RWPE2 (cell line): ENCODE measurements at regions not wholly inside any gene's neighbourhood (a gene's known extent, or its start where the extent isn't known, plus 50 kb on each side); places are given as distances from the start of the nearest gene placed in this dataset.

ENCODE experiments used
- ATAC-seq: fragments of 200-7000 bp; cut with Tn5 transposase; 3 replicates; pipeline ENCODE4 v1.9.1; 2021; ENCODE audit warnings: low read depth
- DNase-seq: peaks from one replicate; pipeline ENCODE4 v3.0.0-alpha.2; 2020; ENCODE audit warnings: low spot score
- H3K27ac ChIP-seq: fragments of 450-650 bp; 2 replicates; pipeline ENCODE4 v1.5.1; 2017; ENCODE audit warnings: mild to moderate bottlenecking; ENCODE audit not compliant: poor library complexity, severe bottlenecking
- H3K27me3 ChIP-seq: fragments of 250-450 bp; sonication (Bioruptor Pico); 2 replicates; pipeline ENCODE4 v1.5.1; 2021; ENCODE audit warnings: mild to moderate bottlenecking, moderate library complexity; ENCODE audit not compliant: insufficient read depth, poor library complexity, severe bottlenecking
- H3K36me3 ChIP-seq: fragments of 250-450 bp; sonication (Bioruptor Pico); 2 replicates; pipeline ENCODE4 v1.5.1; 2020; ENCODE audit warnings: low read depth, mild to moderate bottlenecking, moderate library complexity
- H3K4me1 ChIP-seq: fragments of 250-450 bp; sonication (Bioruptor Pico); 2 replicates; pipeline ENCODE4 v1.5.1; 2021; ENCODE audit warnings: mild to moderate bottlenecking, moderate library complexity; ENCODE audit not compliant: insufficient read depth, poor library complexity, severe bottlenecking
- H3K4me3 ChIP-seq: fragments of 250-450 bp; sonication (Bioruptor Pico); 2 replicates; pipeline ENCODE4 v1.5.1; 2021; ENCODE audit warnings: mild to moderate bottlenecking, moderate library complexity; ENCODE audit not compliant: severe bottlenecking
- H3K9me3 ChIP-seq: fragments of 250-450 bp; sonication (Bioruptor Pico); 2 replicates; pipeline ENCODE4 v1.5.1; 2021; ENCODE audit warnings: mild to moderate bottlenecking, moderate library complexity; ENCODE audit not compliant: severe bottlenecking
- CTCF ChIP-seq: fragments of 450-650 bp; IDR thresholded peaks from one replicate; pipeline ENCODE4 v1.5.1; 2017; ENCODE audit warnings: mild to moderate bottlenecking, moderate library complexity; ENCODE audit not compliant: poor library complexity, severe bottlenecking

- no peak overlapping the region for H3K27ac ChIP-seq
- no peak for TF ChIP-seq CTCF
- DNase-seq (no peak), ATAC-seq (no peak)
- no peaks in the 10 kb centered on the region for H3K4me1 ChIP-seq
- no peak overlapping the region for H3K4me3 ChIP-seq
- H3K9me3 ChIP-seq: no peaks in the 10 kb centered on the region
- no peaks in the 10 kb centered on the region for H3K36me3 ChIP-seq
- H3K27me3 ChIP-seq: no peaks in the 10 kb centered on the region
These were observed 174.7 kb upstream of the PPP1R2C start for GRCh38 chrX:42952621-42953020.

- Histone ChIP-seq H3K4me3 (no peak overlapping the region), H3K27ac (no peak overlapping the region), H3K4me1 (no peaks in the 10 kb centered on the region), H3K36me3 (no peaks in the 10 kb centered on the region), H3K9me3 (no peaks in the 10 kb centered on the region), H3K27me3 (no peaks in the 10 kb centered on the region)
- ATAC-seq (no peak), DNase-seq (no peak)
- TF ChIP-seq CTCF: no peak
These were observed 176.9 kb upstream of the PPP1R2C start for GRCh38 chrX:42954880-42955279.

GRCh38 chrX:42955349-42955748, 177.4 kb upstream of the PPP1R2C start:
- no peaks in the 10 kb centered on the region for H3K4me1 ChIP-seq
- H3K9me3 ChIP-seq: no peaks in the 10 kb centered on the region
- ATAC-seq: no peak
- TF ChIP-seq CTCF: no peak
- H3K27ac ChIP-seq: no peak overlapping the region
- H3K36me3 ChIP-seq: no peaks in the 10 kb centered on the region
- no peak overlapping the region for H3K4me3 ChIP-seq
- DNase-seq: no peak
- no peaks in the 10 kb centered on the region for H3K27me3 ChIP-seq

- Histone ChIP-seq H3K4me3 (no peak overlapping the region), H3K27me3 (no peaks in the 10 kb centered on the region), H3K36me3 (no peaks in the 10 kb centered on the region), H3K4me1 (no peaks in the 10 kb centered on the region), H3K27ac (no peak overlapping the region), H3K9me3 (no peaks in the 10 kb centered on the region)
- DNase-seq (no peak), ATAC-seq (no peak)
- TF ChIP-seq CTCF: no peak
These were observed 189.8 kb upstream of the PPP1R2C start for GRCh38 chrX:42967681-42968300.

- Histone ChIP-seq H3K27me3 (no peaks in the 10 kb centered on the region), H3K36me3 (no peaks in the 10 kb centered on the region), H3K9me3 (no peaks in the 10 kb centered on the region), H3K4me3 (no peak overlapping the region), H3K4me1 (peaks cover 9% of the 10 kb centered on the region), H3K27ac (no peak overlapping the region)
- no peak for TF ChIP-seq CTCF
- DNase-seq: no peak
- ATAC-seq: no peak
These were observed 195.4 kb upstream of the PPP1R2C start for GRCh38 chrX:42973321-42973720.
